ENCODE measurements at regions not wholly inside any gene's neighbourhood (a gene's known extent, or its start where the extent isn't known, plus 50 kb on each side); places are given as distances from the start of the nearest gene placed in this dataset.
A peak's percentile ranks its signal among the peaks of the same experiment; 100 is the strongest.

GRCh38 chr10:116792817-116793216, 50.5 kb upstream of the HSPA12A start:
- no peak for DNase-seq

GRCh38 chr10:116796469-116796868, 52.8 kb upstream of the ENO4 start:
- no peak for DNase-seq

- DNase-seq = peak; percentile 86
These were observed 52.3 kb upstream of the ENO4 start for GRCh38 chr10:116796910-116797513.

- DNase-seq = no peak
These were observed 50.4 kb upstream of the ENO4 start for GRCh38 chr10:116798859-116799258.
